ENCODE measurements at regions not wholly inside any gene's neighbourhood (a gene's known extent, or its start where the extent isn't known, plus 50 kb on each side); places are given as distances from the start of the nearest gene placed in this dataset.

- TF ChIP-seq, protein P1, sequence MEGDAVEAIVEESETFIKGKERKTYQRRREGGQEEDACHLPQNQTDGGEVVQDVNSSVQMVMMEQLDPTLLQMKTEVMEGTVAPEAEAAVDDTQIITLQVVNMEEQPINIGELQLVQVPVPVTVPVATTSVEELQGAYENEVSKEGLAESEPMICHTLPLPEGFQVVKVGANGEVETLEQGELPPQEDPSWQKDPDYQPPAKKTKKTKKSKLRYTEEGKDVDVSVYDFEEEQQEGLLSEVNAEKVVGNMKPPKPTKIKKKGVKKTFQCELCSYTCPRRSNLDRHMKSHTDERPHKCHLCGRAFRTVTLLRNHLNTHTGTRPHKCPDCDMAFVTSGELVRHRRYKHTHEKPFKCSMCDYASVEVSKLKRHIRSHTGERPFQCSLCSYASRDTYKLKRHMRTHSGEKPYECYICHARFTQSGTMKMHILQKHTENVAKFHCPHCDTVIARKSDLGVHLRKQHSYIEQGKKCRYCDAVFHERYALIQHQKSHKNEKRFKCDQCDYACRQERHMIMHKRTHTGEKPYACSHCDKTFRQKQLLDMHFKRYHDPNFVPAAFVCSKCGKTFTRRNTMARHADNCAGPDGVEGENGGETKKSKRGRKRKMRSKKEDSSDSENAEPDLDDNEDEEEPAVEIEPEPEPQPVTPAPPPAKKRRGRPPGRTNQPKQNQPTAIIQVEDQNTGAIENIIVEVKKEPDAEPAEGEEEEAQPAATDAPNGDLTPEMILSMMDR (IDR thresholded peaks at IDR 0.05; ENCODE audit: low read depth, low read length, missing control alignments): no peak
- no peak overlapping the region for H3K4me3 ChIP-seq (replicated peaks; ENCODE audit: low read depth, low read length)
- no peak for DNase-seq (ENCODE audit: extremely low read depth, low read depth)
Measured at GRCh38 chr12:30816742-30817465, 62.2 kb upstream of the CAPRIN2 start.

- DNase-seq (ENCODE audit: extremely low read depth, low read depth): no peak
- H3K4me3 ChIP-seq (replicated peaks; ENCODE audit: low read depth, low read length): no peak overlapping the region
- TF ChIP-seq, protein P1 (IDR thresholded peaks at IDR 0.05; ENCODE audit: low read depth, low read length, missing control alignments): no peak
Measured at GRCh38 chr12:30814295-30814655, 59.5 kb upstream of the CAPRIN2 start.

GRCh38 chr12:30813525-30814294 lies 59.0 kb upstream of the CAPRIN2 start:
- no peak overlapping the region for H3K4me3 ChIP-seq (replicated peaks; ENCODE audit: low read depth, low read length)
- TF ChIP-seq, protein P1 (IDR thresholded peaks at IDR 0.05; ENCODE audit: low read depth, low read length, missing control alignments): no peak
- DNase-seq (ENCODE audit: extremely low read depth, low read depth): no peak

DNA sequence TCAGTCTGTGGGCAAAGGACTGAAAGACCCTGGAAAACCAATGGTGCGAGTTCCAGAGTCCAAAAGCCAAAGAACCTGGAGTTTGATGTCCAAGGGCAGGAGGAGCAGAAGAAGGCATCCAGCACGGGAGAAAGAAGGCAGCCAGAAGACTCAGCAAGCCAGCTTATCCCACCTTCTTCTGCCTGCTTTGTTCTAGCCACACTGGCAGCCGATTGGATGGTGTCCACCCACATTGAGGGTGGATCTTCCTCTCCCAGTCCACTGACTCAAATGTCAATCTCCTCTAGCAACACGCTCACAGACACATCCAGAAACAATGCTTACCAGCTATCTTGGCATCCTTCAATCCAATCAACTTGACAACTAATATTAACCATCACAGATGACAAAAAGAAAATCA lies 57.2 kb upstream of the CAPRIN2 start:
- H3K4me3 ChIP-seq (replicated peaks; ENCODE audit: low read depth, low read length): no peak overlapping the region
- no peak for DNase-seq (ENCODE audit: extremely low read depth, low read depth)
- TF ChIP-seq, protein P1 (IDR thresholded peaks at IDR 0.05; ENCODE audit: low read depth, low read length, missing control alignments): no peak

- DNase-seq (ENCODE audit: extremely low read depth, low read depth): no peak
- TF ChIP-seq, protein P1 (IDR thresholded peaks at IDR 0.05; ENCODE audit: low read depth, low read length, missing control alignments): no peak
- H3K4me3 ChIP-seq (replicated peaks; ENCODE audit: low read depth, low read length): no peak overlapping the region
Measured at GRCh38 chr12:30810918-30811317, 56.2 kb upstream of the CAPRIN2 start.

- no peak overlapping the region for H3K4me3 ChIP-seq (replicated peaks; ENCODE audit: low read depth, low read length)
- DNase-seq (ENCODE audit: extremely low read depth, low read depth): no peak
- TF ChIP-seq, protein P1 (IDR thresholded peaks at IDR 0.05; ENCODE audit: low read depth, low read length, missing control alignments): no peak
Measured at GRCh38 chr12:30807695-30808034, 52.9 kb upstream of the CAPRIN2 start.

Measured in HFF-Myc (cell line).